ENCODE measurements at regions not wholly inside any gene's neighbourhood (a gene's known extent, or its start where the extent isn't known, plus 50 kb on each side); places are given as distances from the start of the nearest gene placed in this dataset.

DNA sequence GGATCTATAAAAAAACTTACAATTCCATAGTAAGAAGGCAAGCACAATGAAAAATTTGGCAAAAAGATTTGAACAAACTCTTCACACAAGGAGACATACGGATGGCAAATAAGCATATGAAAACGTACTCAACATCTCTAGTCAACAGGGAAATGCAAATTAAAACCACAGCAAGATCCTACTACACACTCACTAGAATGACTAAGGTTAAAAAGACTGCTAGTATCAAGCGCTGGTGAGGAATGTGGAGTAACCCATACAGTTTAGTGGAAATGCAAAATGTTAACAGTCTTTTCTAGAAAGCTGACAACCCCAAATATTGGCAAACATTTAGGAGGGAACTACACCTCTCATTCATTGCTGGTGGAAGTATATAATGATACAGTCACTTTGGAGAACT, 175.9 kb upstream of the SGK1 start:
- TF ChIP-seq, protein P1, sequence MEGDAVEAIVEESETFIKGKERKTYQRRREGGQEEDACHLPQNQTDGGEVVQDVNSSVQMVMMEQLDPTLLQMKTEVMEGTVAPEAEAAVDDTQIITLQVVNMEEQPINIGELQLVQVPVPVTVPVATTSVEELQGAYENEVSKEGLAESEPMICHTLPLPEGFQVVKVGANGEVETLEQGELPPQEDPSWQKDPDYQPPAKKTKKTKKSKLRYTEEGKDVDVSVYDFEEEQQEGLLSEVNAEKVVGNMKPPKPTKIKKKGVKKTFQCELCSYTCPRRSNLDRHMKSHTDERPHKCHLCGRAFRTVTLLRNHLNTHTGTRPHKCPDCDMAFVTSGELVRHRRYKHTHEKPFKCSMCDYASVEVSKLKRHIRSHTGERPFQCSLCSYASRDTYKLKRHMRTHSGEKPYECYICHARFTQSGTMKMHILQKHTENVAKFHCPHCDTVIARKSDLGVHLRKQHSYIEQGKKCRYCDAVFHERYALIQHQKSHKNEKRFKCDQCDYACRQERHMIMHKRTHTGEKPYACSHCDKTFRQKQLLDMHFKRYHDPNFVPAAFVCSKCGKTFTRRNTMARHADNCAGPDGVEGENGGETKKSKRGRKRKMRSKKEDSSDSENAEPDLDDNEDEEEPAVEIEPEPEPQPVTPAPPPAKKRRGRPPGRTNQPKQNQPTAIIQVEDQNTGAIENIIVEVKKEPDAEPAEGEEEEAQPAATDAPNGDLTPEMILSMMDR (IDR thresholded peaks at IDR 0.05; ENCODE audit: insufficient read depth, low read depth, low read length, missing control alignments), result no peak
- no peak overlapping the region for H3K4me3 ChIP-seq (ENCODE audit: low read depth, low read length)
- no peak for DNase-seq (ENCODE audit: low read depth)

DNA sequence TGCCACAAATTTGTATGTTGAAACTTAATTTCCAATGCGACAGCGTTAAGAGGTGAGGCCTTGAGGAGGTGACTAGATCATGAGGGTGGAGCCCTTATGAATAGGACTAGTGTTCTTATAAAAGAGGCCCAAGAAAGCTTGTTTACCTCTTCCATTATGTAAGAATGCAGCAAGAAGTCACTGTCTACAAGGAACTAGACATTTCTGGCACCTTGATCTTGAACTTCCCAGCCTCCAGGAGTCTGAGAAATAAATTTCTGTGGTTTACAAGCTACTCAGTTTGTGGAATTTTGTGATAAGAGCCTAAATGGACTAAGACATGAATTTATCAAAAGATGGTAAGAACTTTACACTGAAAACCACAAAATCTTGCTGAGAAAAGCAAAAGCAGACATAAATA, 173.6 kb upstream of the SGK1 start:
- no peak for DNase-seq (ENCODE audit: low read depth)
- H3K4me3 ChIP-seq (ENCODE audit: low read depth, low read length), result no peak overlapping the region
- TF ChIP-seq, protein P1 (IDR thresholded peaks at IDR 0.05; ENCODE audit: insufficient read depth, low read depth, low read length, missing control alignments), result no peak

DNA sequence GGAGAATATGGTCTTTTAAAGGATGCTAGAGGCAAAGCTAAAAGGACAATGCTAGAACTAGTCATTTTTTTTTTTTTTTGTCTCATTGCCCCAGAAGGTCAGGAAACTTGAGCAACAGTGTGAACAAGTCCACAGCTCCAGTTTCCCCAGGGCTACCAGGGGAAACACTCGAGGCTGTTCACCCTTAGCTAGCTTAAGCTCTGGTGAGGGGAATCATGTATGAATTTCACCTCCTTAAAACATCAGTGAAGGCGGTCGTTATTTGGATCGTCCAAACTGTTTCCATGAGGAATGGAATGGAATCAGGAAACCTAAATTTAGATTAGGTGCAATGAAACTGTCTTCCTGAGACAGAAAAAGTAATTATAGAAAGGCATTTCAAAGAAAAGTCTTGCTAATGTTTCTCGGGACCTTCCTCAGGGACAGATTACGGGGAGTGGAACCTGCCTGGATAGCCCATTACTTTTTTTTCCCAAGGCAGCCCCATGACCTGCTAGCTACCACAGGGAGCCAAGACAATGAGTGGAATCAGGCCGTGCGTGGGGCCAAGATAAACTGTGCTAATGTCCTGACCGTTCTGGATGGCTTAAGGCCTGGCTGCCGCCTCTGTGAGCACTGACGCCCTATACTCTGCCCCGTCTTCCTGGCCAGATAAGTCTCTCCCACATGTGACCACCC, 164.8 kb upstream of the SGK1 start:
- H3K4me3 ChIP-seq (ENCODE audit: low read depth, low read length), result no peak overlapping the region
- TF ChIP-seq, protein P1 (IDR thresholded peaks at IDR 0.05; ENCODE audit: insufficient read depth, low read depth, low read length, missing control alignments), result no peak
- no peak for DNase-seq (ENCODE audit: low read depth)

DNA sequence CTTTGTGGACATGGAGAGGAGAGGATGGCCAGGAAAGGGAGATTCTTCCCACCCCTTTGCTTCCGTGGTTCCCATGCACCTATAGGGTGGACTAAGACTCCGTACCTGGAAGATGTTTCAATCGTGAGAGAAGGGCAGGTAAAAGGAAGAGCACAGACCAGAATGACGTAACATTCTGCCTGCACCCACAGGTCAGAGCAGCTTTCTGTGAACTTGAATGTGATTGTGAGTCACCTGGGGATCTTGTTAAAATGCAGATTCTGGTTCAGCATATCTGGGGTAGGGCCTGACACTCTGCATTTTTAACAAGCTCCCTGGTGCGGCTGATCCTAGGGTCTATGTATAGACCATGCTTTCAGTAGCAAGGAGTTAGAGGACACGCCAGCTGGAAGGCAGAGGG, 164.1 kb upstream of the SGK1 start:
- TF ChIP-seq, protein P1 (IDR thresholded peaks at IDR 0.05; ENCODE audit: insufficient read depth, low read depth, low read length, missing control alignments), result no peak

DNA sequence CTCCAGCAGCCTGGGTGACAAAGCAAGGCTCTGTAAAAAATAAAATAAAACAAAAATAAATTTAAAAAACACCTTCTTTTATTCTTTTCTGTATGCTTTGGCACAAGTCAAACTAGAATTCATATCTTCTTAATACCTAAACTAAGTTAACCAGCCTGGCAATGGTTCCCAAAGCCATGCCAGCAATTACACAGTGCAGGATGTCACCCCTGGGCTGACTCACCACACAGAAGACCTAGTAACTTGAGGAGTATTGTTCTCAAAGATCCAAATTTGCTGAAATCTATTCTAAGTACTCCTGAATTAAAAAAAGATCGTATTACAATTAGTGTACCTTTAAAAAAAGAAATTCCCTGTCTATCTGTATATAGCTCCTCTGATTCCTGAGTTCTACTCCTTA, 162.7 kb upstream of the SGK1 start:
- TF ChIP-seq, protein P1 (IDR thresholded peaks at IDR 0.05; ENCODE audit: insufficient read depth, low read depth, low read length, missing control alignments), result no peak
- no peak overlapping the region for H3K4me3 ChIP-seq (ENCODE audit: low read depth, low read length)
- DNase-seq (ENCODE audit: low read depth), result no peak

More for the DNA sequence above, 164.1 kb upstream of the SGK1 start:
- no peak overlapping the region for H3K4me3 ChIP-seq (ENCODE audit: low read depth, low read length)
- no peak for DNase-seq (ENCODE audit: low read depth)

DNA sequence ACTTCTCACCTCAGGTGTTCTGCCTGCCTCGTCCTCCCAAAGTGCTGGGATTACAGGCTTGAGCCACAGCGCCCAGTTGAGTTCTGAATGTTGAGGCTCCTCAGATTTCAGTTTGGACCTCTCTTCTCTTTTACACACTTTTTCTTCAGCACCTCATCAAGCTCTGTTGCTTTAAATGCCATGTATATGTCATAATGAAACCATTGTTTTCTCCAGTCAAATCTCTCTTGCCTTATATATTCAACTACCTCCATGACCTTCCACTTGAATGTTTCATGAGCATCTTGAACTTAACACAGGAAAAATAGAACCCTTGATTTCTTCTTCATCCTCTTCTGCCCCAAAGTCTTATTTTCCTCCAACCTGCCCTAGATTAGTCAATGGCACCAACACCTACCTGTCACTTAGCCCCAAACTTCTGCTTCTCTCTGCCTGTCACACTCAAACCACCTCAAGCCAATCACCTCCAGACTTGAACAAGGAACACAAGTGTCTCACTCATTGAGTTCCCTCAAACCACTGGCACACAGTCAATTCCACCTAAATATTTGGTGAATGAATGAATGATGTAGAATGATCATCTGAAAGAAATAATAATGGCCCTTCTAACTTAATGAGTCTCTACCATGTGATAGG, 161.0 kb upstream of the SGK1 start:
- no peak overlapping the region for H3K4me3 ChIP-seq (ENCODE audit: low read depth, low read length)
- TF ChIP-seq, protein P1 (IDR thresholded peaks at IDR 0.05; ENCODE audit: insufficient read depth, low read depth, low read length, missing control alignments), result no peak
- no peak for DNase-seq (ENCODE audit: low read depth)
